ENCODE measurements at regions not wholly inside any gene's neighbourhood (a gene's known extent, or its start where the extent isn't known, plus 50 kb on each side); places are given as distances from the start of the nearest gene placed in this dataset.
A peak's percentile ranks its signal among the peaks of the same experiment; 100 is the strongest.
"Not testable (repeated sequence)": the region's sequence is repeated elsewhere in the genome, so short reads cannot be mapped to it uniquely, and the experiment has no call there.

DNA sequence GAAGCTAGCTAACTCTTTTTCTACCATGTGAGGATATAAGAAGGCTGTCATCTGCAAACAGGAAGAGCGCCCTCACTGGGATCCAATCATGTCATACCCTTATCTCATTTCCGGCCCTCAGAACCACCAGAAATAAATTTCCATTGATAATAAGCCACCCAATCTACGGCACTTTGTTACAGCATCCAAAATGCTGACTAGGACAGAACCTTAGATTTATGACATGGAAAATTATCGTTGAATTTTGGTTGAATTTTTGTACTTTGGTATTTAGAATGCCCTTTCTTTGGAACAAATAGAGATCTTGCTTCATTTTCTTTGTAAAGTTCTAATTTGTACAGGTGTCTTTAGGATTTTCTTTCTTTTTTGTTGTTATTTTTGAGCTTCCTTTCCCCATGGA, 53.3 kb upstream of the CYLC2 start:
- no peak for DNase-seq

DNA sequence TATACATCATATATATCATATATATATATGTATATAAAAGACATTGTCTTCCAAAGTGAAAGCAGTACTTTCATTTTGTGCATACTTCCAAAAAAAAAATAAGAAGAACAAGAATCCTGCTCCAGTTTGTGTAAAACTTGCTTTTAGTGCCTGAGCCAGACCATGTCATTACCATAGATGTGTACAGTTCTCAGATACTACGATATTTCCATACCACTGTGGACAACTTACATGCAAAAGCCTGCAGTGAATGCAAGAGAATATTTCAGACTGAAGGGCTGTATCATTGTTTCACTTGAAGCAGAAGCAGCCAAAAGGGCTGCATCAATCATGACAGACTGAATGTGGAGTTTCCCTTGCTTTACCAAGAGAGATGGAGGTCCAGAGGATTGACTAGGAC, 72.6 kb upstream of the CYLC2 start:
- peak in 1 of 3 experiments; percentile 19 for DNase-seq

DNA sequence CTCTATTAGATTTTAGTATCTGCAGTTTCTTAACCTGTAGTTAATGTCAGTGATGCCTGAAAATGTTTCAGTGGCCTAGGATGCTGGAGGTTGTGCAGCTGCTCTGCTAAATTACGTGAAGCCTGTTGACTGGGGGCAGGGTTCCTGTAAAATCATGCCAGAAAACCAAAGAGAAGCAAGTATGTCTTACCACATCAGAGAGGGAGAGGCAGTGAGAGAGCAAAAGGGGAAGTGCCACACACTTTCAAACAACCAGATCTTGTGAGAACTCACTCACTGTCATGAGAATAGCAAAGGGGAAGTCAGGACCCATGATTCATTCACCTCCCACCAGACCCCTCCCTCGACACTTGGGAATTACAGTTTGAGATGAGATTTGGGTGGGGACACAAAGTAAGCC, 83.9 kb upstream of the CYLC2 start:
- no peak for DNase-seq

DNA sequence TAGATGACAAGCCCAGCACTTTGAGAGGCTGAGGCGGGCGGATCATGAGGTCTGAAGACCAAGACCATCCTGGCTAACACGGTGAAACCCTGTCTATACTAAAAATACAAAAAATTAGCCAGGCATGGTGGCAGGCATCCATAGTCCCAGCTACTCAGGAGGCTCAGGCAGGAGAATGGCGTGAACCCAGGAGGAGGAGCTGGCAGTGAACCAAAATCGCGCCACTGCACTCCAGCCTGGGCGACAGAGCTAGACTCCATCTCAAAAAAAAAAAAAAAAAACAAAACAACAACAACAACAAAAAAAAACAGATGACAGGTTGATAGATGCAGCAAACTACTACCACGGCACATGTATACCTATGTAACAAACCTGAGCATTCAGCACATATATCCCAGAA, 89.3 kb upstream of the CYLC2 start:
- not testable (repeated sequence) for DNase-seq

DNA sequence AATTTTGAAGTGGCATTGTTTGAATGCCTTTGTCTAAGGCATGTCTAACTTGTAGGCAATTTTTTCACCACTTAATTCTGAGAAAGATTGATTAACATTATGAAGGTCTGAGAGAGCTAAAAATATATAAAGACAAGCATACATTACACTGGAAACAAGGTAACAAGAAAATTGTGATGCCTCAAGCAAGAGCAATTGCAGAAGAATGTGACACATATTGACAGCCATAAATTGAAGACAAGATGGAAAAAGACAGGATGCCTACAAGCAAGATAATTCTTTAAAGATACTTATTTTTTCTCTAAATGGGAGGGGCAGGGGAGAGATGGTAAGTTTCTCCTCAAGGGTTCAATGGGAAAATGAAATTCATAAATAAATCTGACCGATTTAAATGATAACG, 103.1 kb upstream of the CYLC2 start:
- no peak for DNase-seq

DNA sequence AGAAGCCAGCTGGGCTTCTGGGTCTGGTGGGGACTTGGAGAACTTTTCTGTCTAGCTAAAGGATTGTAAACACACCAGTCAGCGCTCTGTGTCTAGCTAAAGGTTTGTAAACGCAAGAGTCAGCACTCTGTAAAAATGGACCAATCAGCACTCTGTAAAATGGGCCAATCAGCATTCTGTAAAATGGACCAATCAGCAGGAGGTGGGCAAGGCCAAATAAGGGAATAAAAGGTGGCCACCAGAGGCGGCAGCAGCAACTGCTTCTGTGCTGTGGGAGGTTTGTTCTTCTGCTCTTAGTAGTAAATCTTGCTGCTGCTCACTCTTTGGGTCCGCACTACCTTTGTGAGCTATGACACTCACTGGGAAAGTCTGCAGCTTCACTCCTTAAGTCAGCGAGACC, 106.4 kb upstream of the CYLC2 start:
- DNase-seq, result not testable (repeated sequence)

DNA sequence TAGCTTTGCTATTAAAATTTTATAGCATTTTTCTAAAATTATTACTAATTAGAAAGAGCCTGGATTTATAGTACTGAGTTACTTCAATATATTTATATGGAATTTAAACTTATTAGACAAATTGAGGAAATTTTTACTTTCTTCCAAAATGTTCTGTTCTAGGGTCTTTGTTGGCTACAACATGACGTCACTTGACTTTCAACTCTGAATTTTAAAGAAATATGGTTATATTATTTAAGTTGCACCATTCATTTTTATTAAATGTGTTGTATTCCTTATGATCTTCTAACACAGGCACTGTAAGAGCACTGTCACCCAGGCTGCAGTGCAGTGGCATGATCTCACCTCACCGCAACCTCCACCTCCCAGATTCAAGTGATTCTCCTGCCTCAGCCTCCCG, 119.4 kb upstream of the CYLC2 start:
- no peak for DNase-seq

DNA sequence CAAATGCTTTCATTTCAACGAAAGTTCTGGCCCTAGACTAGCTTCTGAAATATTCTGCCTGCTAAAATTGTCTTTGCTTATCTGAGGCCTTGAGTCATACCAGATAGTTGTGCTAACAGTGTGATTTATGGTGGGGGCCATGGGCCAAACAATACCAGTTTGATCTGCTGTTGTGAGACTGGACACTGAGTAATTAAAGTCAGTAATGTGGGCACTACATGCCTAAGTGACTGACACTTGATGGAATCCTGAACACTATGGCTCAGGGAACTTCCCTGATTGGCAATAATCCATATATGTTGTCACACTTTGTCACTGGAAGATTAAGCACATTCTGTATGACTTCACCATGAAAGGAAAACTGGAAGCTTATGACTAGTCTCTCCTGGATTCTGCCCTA, 127.6 kb upstream of the CYLC2 start:
- no peak for DNase-seq

DNA sequence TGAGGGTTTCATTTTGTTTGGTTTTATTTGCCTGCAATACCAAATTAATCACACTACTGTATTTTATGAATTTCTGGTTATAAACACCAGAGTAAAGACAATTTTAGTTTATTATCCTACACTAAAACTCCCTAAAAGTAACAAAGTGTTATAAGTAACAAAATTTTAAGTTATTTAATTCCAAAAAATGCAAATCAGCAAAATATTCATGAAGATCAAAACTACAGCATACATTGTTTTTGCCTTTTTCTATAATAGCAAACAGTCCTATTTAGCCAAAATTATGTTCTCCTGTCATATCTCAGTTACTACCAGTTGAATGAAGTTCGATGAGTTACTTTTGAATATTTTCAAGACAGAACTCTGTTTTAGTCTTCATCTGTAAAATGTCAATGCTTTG, 132.7 kb upstream of the CYLC2 start:
- DNase-seq, result no peak

DNA sequence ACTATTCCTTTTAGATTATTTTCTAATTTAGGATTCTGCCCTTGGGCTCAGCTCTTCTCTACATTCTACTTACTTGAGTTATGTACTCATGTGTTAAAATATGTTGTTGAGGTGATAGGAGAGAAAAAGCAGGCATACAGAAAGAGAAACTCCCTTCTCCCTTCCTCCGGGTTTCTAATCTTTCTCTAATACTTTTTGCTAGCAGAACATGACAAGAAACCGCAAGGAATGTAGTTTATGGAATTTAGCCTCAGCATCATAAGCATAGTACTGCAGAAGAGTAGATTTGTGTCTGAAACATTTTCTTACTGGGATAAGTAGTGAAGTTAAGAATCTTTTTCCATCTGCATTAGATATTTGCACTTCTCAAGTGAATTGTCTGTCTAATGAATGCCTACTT, 139.5 kb upstream of the CYLC2 start:
- no peak for DNase-seq

DNA sequence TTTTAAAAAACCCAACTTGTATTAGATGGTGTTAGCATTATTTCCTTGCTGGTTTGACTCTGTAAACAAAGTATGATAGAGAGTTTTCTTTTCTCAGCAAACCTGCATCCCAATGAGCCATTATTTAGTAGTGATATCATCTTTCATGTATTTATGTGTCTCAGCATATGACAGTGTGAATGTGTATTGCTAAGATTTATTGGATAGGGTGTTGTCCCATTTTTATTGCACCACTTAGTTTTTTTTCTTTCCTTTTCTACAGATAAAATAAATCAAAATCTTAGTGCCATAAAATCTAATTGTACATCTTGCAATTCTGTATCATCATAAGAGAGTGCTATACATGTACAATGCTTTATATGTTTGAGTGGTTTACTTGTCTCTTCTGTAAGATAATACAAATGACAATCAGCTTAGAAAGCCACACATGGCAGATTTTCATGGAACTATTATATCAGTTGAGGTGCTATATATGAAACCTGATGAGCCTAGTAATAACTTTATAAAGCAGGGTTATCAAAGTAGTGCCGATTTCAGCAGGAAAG, 149.2 kb upstream of the CYLC2 start:
- DNase-seq, result peak in 2 of 3 experiments; percentile 23 to 72

DNA sequence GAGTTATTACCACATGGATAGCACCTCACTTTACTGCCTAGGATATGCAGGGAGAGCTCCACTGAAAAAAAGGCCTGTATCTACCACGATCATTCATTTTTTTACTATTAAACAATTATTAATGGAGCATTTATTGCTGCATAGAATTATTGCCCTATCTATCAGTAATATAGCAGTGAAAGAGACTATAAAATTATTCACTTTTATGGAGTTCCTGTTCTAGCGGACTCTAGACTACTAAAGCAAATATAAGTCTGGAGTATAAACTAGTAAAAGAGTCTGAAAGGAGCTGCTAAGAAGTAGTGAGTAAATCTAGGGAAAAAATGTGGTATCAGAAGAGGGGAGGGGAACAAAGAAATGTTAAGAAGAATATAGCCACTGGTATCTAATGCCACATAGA, 150.4 kb upstream of the CYLC2 start:
- DNase-seq, result no peak

DNA sequence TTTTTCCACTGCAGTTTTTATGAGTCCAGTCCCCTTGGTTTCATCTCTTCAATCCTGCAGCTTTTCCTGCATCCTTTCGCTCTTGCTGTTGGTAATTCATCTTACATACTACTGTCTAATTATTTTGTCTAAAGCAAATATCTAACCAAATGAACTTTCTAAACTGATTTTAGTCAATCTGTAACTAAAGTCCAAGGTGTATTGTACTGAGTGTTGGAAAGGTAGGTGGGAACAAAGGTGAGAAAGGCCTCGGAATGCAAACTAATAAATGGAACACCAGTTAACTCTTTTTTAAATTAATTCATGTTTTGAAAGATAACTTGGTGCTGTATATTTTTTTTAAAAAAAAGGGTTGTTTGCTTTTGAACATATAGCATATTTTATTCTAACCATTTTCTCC, 152.7 kb upstream of the CYLC2 start:
- DNase-seq, result no peak

DNA sequence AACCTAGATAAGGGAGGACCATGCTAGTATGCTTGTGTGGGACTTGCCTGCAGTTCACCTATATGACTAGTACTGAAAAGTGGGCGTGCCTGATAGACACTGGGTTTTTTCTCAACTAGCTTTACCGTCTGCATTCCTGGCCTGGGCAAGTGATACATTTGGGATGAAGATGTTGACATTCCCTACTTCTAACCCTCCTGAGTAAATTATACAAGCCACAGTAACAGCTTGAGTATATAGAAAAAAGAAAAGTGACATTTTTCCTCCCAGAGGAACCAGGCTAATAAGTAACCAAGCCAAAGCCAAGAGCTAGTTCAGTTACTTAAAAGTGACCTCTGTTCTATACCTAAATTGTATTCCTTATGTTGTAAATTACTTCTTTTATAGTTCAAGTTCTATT, 153.8 kb upstream of the CYLC2 start:
- no peak for DNase-seq

DNA sequence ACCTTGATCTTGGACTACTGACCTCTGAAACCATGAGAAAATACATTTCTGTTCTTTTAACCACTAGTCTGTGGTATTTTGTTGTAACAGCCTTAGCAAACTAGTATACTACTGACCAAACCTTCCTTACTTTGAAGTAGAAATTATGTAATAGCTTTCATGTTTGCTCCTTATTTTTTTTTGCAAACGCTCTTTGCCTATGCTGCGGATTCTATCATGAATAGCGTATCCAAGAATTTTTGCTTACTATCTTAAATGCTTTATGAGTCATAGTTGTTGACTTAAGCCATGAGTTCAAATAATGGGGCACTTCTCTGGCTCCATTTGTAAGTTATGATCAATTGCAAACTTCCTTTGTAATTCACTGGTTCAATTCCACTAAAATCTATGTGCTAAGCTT, 154.8 kb upstream of the CYLC2 start:
- no peak for DNase-seq

DNA sequence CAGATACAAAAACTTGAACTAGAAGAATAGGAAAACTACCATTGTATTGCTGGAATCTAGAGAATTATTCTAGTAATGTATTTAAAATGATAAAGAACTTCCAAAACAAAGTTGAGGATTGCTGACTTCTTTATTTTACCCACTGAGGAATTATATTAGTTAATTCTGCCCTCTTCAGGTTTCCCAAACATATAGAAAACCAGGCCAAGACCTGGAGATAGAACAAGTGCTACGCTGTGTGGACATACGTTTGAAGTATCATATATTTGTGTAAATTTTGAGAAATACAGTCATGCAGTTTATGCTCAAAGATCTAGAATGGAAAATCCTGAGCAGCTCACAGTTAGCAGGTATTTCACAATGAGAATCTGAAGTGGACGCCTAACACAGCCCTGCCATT, 162.3 kb upstream of the CYLC2 start:
- no peak for DNase-seq

DNA sequence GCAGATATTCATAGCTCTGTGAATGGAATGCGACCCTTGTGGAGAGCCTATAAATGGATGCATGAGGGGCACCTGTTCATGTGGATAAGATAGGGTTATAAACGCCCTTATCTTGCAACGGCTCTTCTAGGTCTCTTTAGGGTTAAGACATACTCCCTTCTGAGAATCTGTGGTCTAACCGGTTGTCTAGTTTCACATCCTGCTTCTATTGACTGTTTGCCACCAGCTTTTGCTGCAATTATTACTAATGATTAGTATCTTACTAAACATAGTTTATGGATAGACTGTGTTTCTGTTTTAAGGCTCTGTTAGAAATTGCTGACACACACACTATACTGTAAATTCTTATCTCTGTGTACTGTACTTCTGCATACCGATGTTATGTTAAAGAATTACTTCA, 198.9 kb upstream of the CYLC2 start:
- no peak for DNase-seq

DNA sequence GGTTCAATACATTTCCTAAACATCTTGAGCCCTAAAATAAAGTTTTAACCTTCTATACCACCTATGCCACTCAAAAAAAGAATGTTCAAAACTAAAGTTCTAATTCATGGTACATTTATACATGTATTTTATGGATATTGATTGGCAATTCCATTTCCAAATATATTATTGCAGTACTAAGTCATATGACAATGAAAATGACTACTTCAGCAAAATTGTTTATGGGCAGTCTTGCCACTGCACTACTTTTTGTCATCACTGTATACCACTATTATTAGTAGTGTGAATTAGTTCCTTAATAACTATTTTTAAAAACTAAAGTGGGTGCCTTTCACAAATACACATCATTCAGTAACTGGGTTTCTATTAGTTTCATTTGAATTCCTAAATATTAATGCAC, 199.6 kb upstream of the CYLC2 start:
- DNase-seq, result no peak

DNA sequence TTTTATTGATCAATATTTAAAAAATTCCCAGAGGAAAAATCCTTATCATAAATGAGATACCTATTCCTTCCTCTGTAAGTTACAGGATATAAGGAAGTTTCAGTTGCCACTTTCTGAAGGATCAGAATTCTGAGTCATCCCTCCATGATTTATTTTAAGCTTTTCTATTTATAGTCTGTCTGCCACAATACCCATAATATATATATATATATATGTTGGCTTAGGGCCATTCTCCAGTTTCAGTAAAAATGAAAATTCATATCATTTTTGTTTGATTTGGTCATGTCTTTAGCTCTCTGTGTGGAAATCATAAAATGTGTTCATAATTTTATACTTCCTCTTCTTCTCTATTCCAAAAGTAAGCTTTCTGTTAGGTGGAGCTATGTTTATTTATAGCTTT, 215.8 kb upstream of the CYLC2 start:
- DNase-seq, result no peak

DNA sequence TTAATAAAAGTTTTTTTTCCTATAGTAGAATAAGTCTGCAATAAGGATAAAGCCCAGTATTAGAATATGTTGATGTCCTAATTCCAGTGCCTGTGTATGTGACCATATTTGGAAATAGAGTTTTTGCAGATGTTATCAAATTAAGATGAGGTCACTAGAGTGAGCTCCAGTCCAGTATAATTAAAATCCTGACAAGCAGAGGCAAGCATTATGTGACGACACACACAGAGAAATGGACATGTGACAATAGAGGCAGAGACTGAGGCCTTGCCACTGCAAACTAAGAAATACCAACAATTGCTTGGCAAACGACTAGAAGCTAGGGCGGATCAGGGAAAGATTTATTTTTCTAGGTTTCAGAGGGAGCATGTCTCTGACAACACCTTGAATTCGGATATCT, 216.4 kb upstream of the CYLC2 start:
- DNase-seq, result peak in 1 of 3 experiments; percentile 40

DNA sequence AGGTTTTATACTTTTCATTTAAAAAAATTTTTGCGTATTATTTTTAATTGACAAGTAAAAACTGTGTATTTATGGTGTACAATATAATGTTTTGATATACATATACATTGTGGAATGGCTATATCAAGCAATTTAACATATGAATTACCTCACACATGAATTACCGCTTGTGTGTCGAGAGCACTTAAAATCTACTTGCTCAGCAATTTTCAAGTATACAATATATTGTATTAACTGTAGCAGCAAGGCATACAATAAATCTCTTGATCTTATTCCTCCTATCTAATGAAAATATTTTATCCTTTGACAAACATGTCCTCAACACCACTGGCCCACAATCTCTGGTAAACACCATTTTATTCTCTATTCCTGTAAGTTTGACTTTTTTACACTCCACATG, 224.4 kb upstream of the CYLC2 start:
- DNase-seq, result no peak

DNA sequence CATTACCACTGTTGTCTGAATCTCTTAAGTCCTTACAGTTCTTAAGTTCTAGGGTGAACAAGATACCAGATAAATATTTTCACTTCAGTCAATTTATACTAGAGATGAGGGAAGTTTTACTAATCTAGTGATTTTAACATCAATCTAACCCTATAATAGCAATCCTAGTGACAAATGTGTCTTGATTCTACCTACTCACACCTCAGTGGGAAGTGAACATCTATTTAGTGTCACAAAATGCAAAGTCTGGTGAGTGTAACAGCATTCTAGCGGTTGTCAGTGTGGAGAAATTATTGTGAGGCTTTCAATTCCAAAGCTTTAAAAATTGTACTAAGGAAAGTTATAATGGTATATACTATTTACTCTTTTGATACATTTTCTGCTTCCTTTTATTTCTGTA, 225.8 kb upstream of the CYLC2 start:
- DNase-seq, result no peak

DNA sequence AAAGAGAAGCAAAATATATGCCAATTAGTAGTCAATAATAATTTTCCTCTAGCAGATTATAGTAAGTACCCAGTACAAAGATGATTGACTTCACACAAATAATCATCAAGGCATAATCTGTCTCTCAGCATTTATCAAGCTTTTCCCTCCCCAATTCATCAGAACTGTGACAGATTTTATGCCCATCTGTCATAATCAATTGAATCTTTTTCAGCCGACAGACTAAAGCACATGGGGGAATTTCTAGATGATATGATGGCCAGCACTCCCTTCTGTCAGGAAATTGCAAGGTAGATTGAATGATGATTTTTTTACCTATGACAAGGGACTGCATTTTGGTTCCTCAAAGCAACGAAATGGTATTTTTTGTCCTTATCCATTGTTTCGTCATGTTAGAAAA, 227.1 kb upstream of the CYLC2 start:
- no peak for DNase-seq

DNA sequence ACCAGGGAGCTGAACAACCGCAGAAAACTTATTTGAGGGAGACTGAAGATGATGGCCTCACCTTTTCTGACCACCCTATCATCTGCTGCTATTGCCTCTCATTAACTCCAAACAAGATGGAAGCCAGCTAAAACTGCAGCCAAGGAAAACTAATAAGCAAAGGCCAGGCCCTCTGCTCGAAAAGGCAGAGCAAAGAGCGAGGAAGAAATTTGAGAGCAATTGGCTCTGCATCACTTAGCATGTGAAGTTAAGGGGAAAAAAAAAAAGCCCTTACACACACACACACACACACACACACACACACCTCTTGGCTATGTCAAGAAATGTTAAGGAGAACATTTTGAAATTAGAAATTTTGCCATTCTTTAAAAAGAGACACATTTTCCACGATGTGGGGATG, 228.1 kb upstream of the CYLC2 start:
- DNase-seq, result peak in 1 of 3 experiments; percentile 44

DNA sequence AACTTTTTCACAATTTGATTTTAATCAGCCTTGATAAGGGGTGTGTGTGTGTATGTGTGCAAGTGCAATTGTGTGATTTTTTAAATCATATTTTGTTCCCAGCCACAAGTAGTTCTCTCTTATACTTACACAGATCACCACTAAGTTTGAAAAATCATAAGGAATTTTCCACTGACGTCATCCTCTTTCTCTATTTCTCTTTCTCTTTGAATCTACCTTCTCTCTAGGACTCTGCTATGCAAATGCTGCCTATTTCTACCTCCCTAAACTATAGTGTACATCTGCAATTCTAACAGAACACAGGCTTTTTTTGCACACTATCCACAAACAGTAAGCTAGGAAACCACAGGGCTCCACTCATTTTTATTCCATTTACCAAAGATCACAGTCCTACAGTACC, 254.6 kb upstream of the CYLC2 start:
- no peak for DNase-seq

DNA sequence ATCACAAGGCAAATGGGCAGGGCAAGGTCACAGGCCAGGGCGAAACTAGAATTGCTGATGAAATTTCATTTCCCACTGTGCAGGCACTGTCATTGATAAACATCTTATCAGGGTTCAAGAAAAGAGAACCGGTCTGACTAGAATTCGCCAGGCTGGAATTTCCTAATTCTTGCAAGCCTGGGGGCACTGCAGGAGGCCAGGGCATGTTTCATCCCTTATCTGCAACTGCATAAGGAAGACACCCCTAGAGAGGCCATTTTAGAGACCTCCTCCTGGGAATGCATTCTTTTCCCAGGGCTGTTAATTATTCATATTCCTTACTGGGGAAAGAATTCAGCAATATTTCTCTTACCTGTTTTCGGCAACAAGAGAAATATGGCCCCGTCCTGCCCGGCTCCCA, 266.2 kb upstream of the CYLC2 start:
- DNase-seq, result no peak
